ENCODE measurements at regions not wholly inside any gene's neighbourhood (a gene's known extent, or its start where the extent isn't known, plus 50 kb on each side); places are given as distances from the start of the nearest gene placed in this dataset.
"Not testable (repeated sequence)": the region's sequence is repeated elsewhere in the genome, so short reads cannot be mapped to it uniquely, and the experiment has no call there.

DNA sequence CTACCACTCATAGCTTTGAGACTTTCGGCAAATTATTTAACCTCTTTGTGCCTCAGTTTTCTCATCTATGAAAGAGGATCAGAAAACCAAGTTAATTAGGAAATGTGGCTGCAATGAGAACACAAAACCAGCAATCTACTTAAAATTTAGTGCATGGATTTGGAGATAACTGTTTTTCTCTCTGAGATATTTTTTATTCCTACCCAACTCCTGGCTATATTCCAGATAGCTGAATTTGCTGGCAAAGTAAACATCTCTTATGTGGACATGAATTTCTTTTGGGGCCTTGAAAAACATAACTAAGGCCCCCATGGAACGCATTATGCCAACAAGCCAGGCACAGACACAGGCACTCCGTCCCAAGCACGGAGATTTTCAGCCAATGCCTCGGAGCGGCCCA lies 53.4 kb upstream of the FOXN3 start:
- in situ Hi-C loops (cut with HindIII; ENCODE audit: low sequenced_read_pairs): no loop called here
- DNase-seq (ENCODE audit: low read depth): no peak
- no peak overlapping the region for H3K4me3 ChIP-seq (ENCODE audit: low read depth, low read length)
- no peak for TF ChIP-seq CTCF (IDR thresholded peaks at IDR 0.05; ENCODE audit: low read depth, low read length, missing control alignments)

- TF ChIP-seq CTCF (IDR thresholded peaks at IDR 0.05; ENCODE audit: low read depth, low read length, missing control alignments): no peak
- in situ Hi-C loops (cut with HindIII; ENCODE audit: low sequenced_read_pairs): no loop called here
- DNase-seq (ENCODE audit: low read depth): no peak
- no peak overlapping the region for H3K4me3 ChIP-seq (ENCODE audit: low read depth, low read length)
These were observed 52.5 kb upstream of the FOXN3 start for GRCh38 chr14:89469210-89470198.

DNA sequence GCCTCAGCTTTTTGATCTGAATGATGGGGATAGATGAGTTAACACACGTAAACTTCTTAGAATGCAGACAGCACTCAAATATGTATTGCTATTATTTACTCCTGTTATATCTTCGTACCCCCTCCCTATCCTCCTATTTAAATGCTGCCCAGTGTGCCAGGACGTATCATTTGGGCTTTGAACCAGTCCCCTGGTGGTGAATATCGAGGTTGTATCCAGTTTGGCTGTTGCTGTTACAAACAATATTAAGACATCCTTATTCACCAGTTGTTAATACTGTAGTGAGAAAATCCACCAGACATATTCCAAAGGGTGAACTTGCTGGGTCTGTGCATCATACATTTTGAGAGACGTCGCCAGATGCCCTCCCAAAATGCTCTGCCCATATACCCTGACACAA lies 51.5 kb upstream of the FOXN3 start:
- TF ChIP-seq CTCF (IDR thresholded peaks at IDR 0.05; ENCODE audit: low read depth, low read length, missing control alignments): no peak
- no peak overlapping the region for H3K4me3 ChIP-seq (ENCODE audit: low read depth, low read length)
- DNase-seq (ENCODE audit: low read depth): no peak
- in situ Hi-C loops (cut with HindIII; ENCODE audit: low sequenced_read_pairs): no loop called here

DNA sequence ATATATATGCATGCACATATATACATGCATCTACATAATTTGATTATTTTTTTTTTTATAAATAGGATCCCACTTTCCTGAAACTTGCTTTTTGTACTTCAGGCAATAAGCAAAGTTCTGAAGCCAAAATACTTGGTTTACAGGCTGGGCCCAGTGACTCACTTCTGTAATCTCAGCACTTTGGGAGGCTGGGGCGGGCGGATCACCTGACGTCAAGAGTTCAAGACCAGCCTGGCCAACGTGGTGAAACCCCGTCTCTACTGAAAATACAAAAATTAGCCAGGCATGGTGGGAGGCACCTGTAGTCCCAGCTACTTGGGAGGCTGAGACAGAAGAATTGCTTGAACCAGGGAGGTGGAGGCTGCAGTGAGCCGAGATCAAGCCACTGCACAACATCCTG lies 51.0 kb upstream of the FOXN3 start:
- in situ Hi-C loops (cut with HindIII; ENCODE audit: low sequenced_read_pairs); DNase-seq (ENCODE audit: low read depth); H3K4me3 ChIP-seq (ENCODE audit: low read depth, low read length): not testable (repeated sequence)

- in situ Hi-C loops (cut with HindIII; ENCODE audit: low sequenced_read_pairs): no loop called here
- TF ChIP-seq CTCF (IDR thresholded peaks at IDR 0.05; ENCODE audit: low read depth, low read length, missing control alignments): no peak
- no peak overlapping the region for H3K4me3 ChIP-seq (ENCODE audit: low read depth, low read length)
- DNase-seq (ENCODE audit: low read depth): no peak
These were observed 49.9 kb upstream of the FOXN3 start for GRCh38 chr14:89466944-89467343.
